DND-41 (cell line): ENCODE measurements at regions not wholly inside any gene's neighbourhood (a gene's known extent, or its start where the extent isn't known, plus 50 kb on each side); places are given as distances from the start of the nearest gene placed in this dataset.
"Not testable (repeated sequence)": the region's sequence is repeated elsewhere in the genome, so short reads cannot be mapped to it uniquely, and the experiment has no call there.

Experiments
- ATAC-seq: fragments of 200-7000 bp; cut with Tn5 transposase; 3 replicates; pipeline ENCODE4 v1.9.1; 2021; ENCODE audit warnings: low read depth; ENCODE audit not compliant: insufficient read depth
- DNase-seq: peaks from one replicate; pipeline ENCODE4 v3.0.0-alpha.2; 2020
- H2AFZ ChIP-seq: 2 replicates; pipeline ENCODE4 v1.6.0; 2012; ENCODE audit warnings: low read depth, low read length
- H3K27ac ChIP-seq: 2 replicates; pipeline ENCODE4 v1.5.1; 2012; ENCODE audit warnings: low read length, inconsistent platforms
- H3K27me3 ChIP-seq: fragments of 200-600 bp; sonication (generic); 2 replicates; pipeline ENCODE4 v1.6.0; 2012; ENCODE audit warnings: low read length, mild to moderate bottlenecking, inconsistent platforms; ENCODE audit not compliant: insufficient read depth, poor library complexity
- H3K36me3 ChIP-seq: 2 replicates; pipeline ENCODE4 v1.5.1; 2012; ENCODE audit warnings: low read length, inconsistent platforms; ENCODE audit not compliant: insufficient read depth
- H3K4me1 ChIP-seq: 2 replicates; pipeline ENCODE4 v1.5.1; 2012; ENCODE audit warnings: mild to moderate bottlenecking, low read length; ENCODE audit not compliant: insufficient read depth
- H3K4me2 ChIP-seq: 2 replicates; pipeline ENCODE4 v1.6.0; 2012; ENCODE audit warnings: mild to moderate bottlenecking, moderate library complexity, low read length, inconsistent platforms; ENCODE audit not compliant: insufficient read depth
- H3K4me3 ChIP-seq, 2 experiments: fragments of 200-600 bp in 1 of 2; shearing (Covaris generic) in 1 of 2; 2 replicates each; pipeline ENCODE4 v1.5.1; 2012 to 2016; ENCODE audit warnings: inconsistent platforms in 2 of 2, low read length in 2 of 2, mild to moderate bottlenecking in 2 of 2, low read depth in 1 of 2, moderate library complexity in 1 of 2
- H3K79me2 ChIP-seq: 2 replicates; pipeline ENCODE4 v1.6.0; 2012; ENCODE audit warnings: low read length, inconsistent platforms; ENCODE audit not compliant: insufficient read depth
- H3K9ac ChIP-seq: 2 replicates; pipeline ENCODE4 v1.6.0; 2012; ENCODE audit warnings: low read depth, mild to moderate bottlenecking, inconsistent platforms, low read length, moderate library complexity
- H3K9me3 ChIP-seq: 2 replicates; pipeline ENCODE4 v1.5.1; 2012; ENCODE audit warnings: low read length, moderate library complexity, mild to moderate bottlenecking, inconsistent platforms; ENCODE audit not compliant: insufficient read depth, severe bottlenecking
- H4K20me1 ChIP-seq: 2 replicates; pipeline ENCODE4 v1.6.0; 2012; ENCODE audit warnings: low read length; ENCODE audit not compliant: insufficient read depth
- CTCF ChIP-seq: IDR thresholded peaks from 2 replicates; pipeline ENCODE4 v1.5.1; 2012; ENCODE audit warnings: borderline replicate concordance, low read length, moderate library complexity, mild to moderate bottlenecking; ENCODE audit not compliant: poor library complexity, severe bottlenecking; ENCODE audit errors: extremely low read depth
- EZH2 ChIP-seq: IDR thresholded peaks from 3 replicates; pipeline ENCODE4 v1.6.1; 2012; ENCODE audit warnings: borderline replicate concordance, low read depth, mild to moderate bottlenecking, moderate library complexity, low read length, inconsistent platforms; ENCODE audit not compliant: severe bottlenecking

GRCh38 chr5:164518741-164519080 lies 1013.3 kb downstream of the MAT2B start:
- no peak for ATAC-seq
- H3K4me3 ChIP-seq = no peak overlapping the region
- H3K27me3 ChIP-seq = no peaks in the 10 kb centered on the region
- no peaks in the 10 kb centered on the region for H3K79me2 ChIP-seq
- no peak for DNase-seq
- no peaks in the 10 kb centered on the region for H3K4me1 ChIP-seq
- H3K9me3 ChIP-seq = no peaks in the 10 kb centered on the region
- no peak overlapping the region for H3K27ac ChIP-seq
- H3K4me2 ChIP-seq = no peak overlapping the region
- no peak overlapping the region for H3K9ac ChIP-seq
- TF ChIP-seq EZH2 (no peak), CTCF (no peak)
- no peak overlapping the region for H2AFZ ChIP-seq
- no peaks in the 10 kb centered on the region for H3K36me3 ChIP-seq
- H4K20me1 ChIP-seq = no peaks in the 10 kb centered on the region

GRCh38 chr5:164532235-164532900 lies 1026.9 kb downstream of the MAT2B start:
- DNase-seq (no peak), ATAC-seq (no peak)
- Histone ChIP-seq H4K20me1 (no peaks in the 10 kb centered on the region), H3K4me1 (no peaks in the 10 kb centered on the region), H3K9ac (no peak overlapping the region), H3K9me3 (no peaks in the 10 kb centered on the region), H3K4me2 (no peak overlapping the region), H3K27ac (no peak overlapping the region), H3K36me3 (no peaks in the 10 kb centered on the region), H3K27me3 (no peaks in the 10 kb centered on the region), H3K4me3 (no peak overlapping the region), H3K79me2 (no peaks in the 10 kb centered on the region), H2AFZ (no peak overlapping the region)
- TF ChIP-seq EZH2 (no peak), CTCF (no peak)

- H3K27me3 ChIP-seq, H3K4me3 ChIP-seq, H3K4me1 ChIP-seq, H3K9me3 ChIP-seq, H3K4me2 ChIP-seq, H2AFZ ChIP-seq, ATAC-seq, DNase-seq, H4K20me1 ChIP-seq, H3K36me3 ChIP-seq, H3K27ac ChIP-seq, H3K79me2 ChIP-seq, H3K9ac ChIP-seq: not testable (repeated sequence)
Measured at GRCh38 chr5:164533426-164533825, 1028.0 kb downstream of the MAT2B start.

GRCh38 chr5:164540174-164540573 lies 1034.8 kb downstream of the MAT2B start:
- Histone ChIP-seq H3K4me2 (no peak overlapping the region), H2AFZ (no peak overlapping the region), H3K4me1 (no peaks in the 10 kb centered on the region), H3K36me3 (no peaks in the 10 kb centered on the region), H4K20me1 (no peaks in the 10 kb centered on the region), H3K79me2 (no peaks in the 10 kb centered on the region), H3K27me3 (no peaks in the 10 kb centered on the region), H3K9ac (no peak overlapping the region), H3K4me3 (no peak overlapping the region), H3K27ac (no peak overlapping the region), H3K9me3 (no peaks in the 10 kb centered on the region)
- no peak for ATAC-seq
- DNase-seq = no peak
- TF ChIP-seq EZH2 (no peak), CTCF (no peak)
